Tibial nerve (tissue), 4 donors: ENCODE measurements at regions not wholly inside any gene's neighbourhood (a gene's known extent, or its start where the extent isn't known, plus 50 kb on each side); places are given as distances from the start of the nearest gene placed in this dataset.

Experiments
- EP300 ChIP-seq, 2 donors: sonication (generic); formaldehyde crosslinking; IDR thresholded peaks; one replicate each; pipeline ENCODE4 v1.6.1; 2017; ENCODE audit warnings: antibody characterized with exemption in 2 of 2, mild to moderate bottlenecking in 1 of 2
- POLR2A ChIP-seq, 2 donors: fragments of 450-650 bp; IDR thresholded peaks; one replicate each; pipeline ENCODE4 v1.6.1; 2017; ENCODE audit warnings: antibody characterized with exemption in 2 of 2, mild to moderate bottlenecking in 2 of 2, moderate library complexity in 2 of 2
- TF ChIP-seq, protein P1 (sequence below), 5 experiments: fragments of 200-600 bp in 3 of 5; fragments of 450-650 bp in 2 of 5; sonication (generic) in 3 of 5; IDR thresholded peaks; one replicate each; pipeline ENCODE4 v1.5.1; 2016 to 2019; ENCODE audit warnings: antibody characterized with exemption in 5 of 5, mild to moderate bottlenecking in 3 of 5, moderate library complexity in 2 of 5

DNA sequence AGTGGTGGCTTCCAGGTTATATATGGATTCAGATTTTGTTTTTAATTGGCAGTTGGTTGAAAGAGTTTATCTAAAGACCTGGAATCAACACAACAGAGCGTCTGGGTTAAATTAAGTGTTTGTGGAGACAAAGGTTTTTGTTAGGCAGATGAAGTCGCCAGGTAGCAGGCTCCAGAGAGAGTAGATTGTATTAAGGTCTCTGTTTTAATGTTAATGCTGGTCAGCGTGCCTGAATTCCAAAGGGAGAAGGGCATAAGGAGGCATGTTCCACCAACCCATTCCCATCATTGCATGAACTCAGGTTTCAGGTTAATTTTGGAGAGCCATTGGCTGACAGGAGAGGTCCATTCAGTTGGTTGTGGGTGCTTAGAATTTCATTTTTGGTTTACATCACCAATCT is 744.1 kb upstream of the GJE1 start:
- TF ChIP-seq POLR2A (IDR thresholded peaks at IDR 0.05) (no peak), EP300 (IDR thresholded peaks at IDR 0.05) (no peak)
- TF ChIP-seq, protein P1, sequence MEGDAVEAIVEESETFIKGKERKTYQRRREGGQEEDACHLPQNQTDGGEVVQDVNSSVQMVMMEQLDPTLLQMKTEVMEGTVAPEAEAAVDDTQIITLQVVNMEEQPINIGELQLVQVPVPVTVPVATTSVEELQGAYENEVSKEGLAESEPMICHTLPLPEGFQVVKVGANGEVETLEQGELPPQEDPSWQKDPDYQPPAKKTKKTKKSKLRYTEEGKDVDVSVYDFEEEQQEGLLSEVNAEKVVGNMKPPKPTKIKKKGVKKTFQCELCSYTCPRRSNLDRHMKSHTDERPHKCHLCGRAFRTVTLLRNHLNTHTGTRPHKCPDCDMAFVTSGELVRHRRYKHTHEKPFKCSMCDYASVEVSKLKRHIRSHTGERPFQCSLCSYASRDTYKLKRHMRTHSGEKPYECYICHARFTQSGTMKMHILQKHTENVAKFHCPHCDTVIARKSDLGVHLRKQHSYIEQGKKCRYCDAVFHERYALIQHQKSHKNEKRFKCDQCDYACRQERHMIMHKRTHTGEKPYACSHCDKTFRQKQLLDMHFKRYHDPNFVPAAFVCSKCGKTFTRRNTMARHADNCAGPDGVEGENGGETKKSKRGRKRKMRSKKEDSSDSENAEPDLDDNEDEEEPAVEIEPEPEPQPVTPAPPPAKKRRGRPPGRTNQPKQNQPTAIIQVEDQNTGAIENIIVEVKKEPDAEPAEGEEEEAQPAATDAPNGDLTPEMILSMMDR (IDR thresholded peaks at IDR 0.05), result no peak
